ENCODE measurements at regions not wholly inside any gene's neighbourhood (a gene's known extent, or its start where the extent isn't known, plus 50 kb on each side); places are given as distances from the start of the nearest gene placed in this dataset.

GRCh38 chr2:51846796-51847195 is 814.9 kb upstream of the NRXN1 start:
- H3K9ac ChIP-seq (ENCODE audit: low read length) = no peak overlapping the region
- no peak overlapping the region for H3K4me3 ChIP-seq (ENCODE audit: low read length)
- no peak overlapping the region for H2AFZ ChIP-seq (ENCODE audit: low read length)
- H3K36me3 ChIP-seq (replicated peaks; ENCODE audit: insufficient read depth, low read length) = no peaks in the 10 kb centered on the region
- TF ChIP-seq, protein P1, sequence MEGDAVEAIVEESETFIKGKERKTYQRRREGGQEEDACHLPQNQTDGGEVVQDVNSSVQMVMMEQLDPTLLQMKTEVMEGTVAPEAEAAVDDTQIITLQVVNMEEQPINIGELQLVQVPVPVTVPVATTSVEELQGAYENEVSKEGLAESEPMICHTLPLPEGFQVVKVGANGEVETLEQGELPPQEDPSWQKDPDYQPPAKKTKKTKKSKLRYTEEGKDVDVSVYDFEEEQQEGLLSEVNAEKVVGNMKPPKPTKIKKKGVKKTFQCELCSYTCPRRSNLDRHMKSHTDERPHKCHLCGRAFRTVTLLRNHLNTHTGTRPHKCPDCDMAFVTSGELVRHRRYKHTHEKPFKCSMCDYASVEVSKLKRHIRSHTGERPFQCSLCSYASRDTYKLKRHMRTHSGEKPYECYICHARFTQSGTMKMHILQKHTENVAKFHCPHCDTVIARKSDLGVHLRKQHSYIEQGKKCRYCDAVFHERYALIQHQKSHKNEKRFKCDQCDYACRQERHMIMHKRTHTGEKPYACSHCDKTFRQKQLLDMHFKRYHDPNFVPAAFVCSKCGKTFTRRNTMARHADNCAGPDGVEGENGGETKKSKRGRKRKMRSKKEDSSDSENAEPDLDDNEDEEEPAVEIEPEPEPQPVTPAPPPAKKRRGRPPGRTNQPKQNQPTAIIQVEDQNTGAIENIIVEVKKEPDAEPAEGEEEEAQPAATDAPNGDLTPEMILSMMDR (IDR thresholded peaks at IDR 0.05; ENCODE audit: low read length) = no peak
- TF ChIP-seq EZH2 (optimal IDR thresholded peaks at IDR 0.05; ENCODE audit: low read depth, low read length) (no peak), EZH2phosphoT487 (IDR thresholded peaks at IDR 0.05; ENCODE audit: low read length) (no peak)
- H3F3A ChIP-seq (ENCODE audit: insufficient read depth, low read length) = no peaks in the 10 kb centered on the region
- H3K4me2 ChIP-seq (ENCODE audit: low read depth, low read length) = no peak overlapping the region
- no peak overlapping the region for H3K27ac ChIP-seq (ENCODE audit: low read length)
- no peaks in the 10 kb centered on the region for H3K4me1 ChIP-seq (ENCODE audit: low read length)
- no peaks in the 10 kb centered on the region for H3K9me3 ChIP-seq (replicated peaks; ENCODE audit: insufficient read depth, low read length)
- H3K9me2 ChIP-seq (replicated peaks; ENCODE audit: insufficient read depth, low read length) = no peaks in the 10 kb centered on the region
- no peaks in the 10 kb centered on the region for H4K20me1 ChIP-seq (ENCODE audit: insufficient read depth, low read length)
- no peaks in the 10 kb centered on the region for H3K27me3 ChIP-seq (replicated peaks; ENCODE audit: insufficient read depth, low read length)
- H3K79me2 ChIP-seq (ENCODE audit: low read length) = no peaks in the 10 kb centered on the region
- no peak for DNase-seq

GRCh38 chr2:51846018-51846417 is 814.1 kb upstream of the NRXN1 start:
- Histone ChIP-seq H3K9me3 (replicated peaks; ENCODE audit: insufficient read depth, low read length) (no peaks in the 10 kb centered on the region), H3F3A (ENCODE audit: insufficient read depth, low read length) (no peaks in the 10 kb centered on the region), H3K27ac (ENCODE audit: low read length) (no peak overlapping the region), H3K36me3 (replicated peaks; ENCODE audit: insufficient read depth, low read length) (no peaks in the 10 kb centered on the region), H3K9ac (ENCODE audit: low read length) (no peak overlapping the region), H3K9me2 (replicated peaks; ENCODE audit: insufficient read depth, low read length) (no peaks in the 10 kb centered on the region), H3K4me3 (ENCODE audit: low read length) (no peak overlapping the region), H2AFZ (ENCODE audit: low read length) (no peak overlapping the region), H3K4me1 (ENCODE audit: low read length) (no peaks in the 10 kb centered on the region), H3K27me3 (replicated peaks; ENCODE audit: insufficient read depth, low read length) (no peaks in the 10 kb centered on the region), H4K20me1 (ENCODE audit: insufficient read depth, low read length) (no peaks in the 10 kb centered on the region), H3K79me2 (ENCODE audit: low read length) (no peaks in the 10 kb centered on the region), H3K4me2 (ENCODE audit: low read depth, low read length) (no peak overlapping the region)
- DNase-seq = no peak
- TF ChIP-seq EZH2phosphoT487 (IDR thresholded peaks at IDR 0.05; ENCODE audit: low read length) (no peak), EZH2 (optimal IDR thresholded peaks at IDR 0.05; ENCODE audit: low read depth, low read length) (no peak)
- TF ChIP-seq, protein P1 (IDR thresholded peaks at IDR 0.05; ENCODE audit: low read length) = no peak

DNA sequence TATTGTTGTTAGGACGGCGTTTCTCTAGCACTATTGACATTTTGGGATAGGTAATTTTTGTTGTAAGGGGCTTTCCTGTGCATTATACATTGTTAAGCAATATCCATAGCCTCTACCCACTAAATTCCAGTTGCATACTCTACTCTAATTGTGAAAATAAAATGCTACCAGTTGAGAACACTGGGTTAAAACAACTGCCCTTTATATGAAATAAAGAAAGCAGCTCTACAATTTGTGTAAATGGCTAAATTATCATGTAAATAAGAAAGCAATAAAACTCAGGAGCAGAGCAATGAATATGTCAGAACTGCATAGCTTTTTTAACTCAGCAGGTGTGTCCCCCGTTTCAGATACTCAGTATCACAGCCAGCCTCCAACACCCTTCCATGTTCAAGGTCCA is 812.7 kb upstream of the NRXN1 start:
- H3K9me3 ChIP-seq (replicated peaks; ENCODE audit: insufficient read depth, low read length) = no peaks in the 10 kb centered on the region
- H3K4me1 ChIP-seq (ENCODE audit: low read length) = no peaks in the 10 kb centered on the region
- no peak overlapping the region for H3K4me2 ChIP-seq (ENCODE audit: low read depth, low read length)
- no peaks in the 10 kb centered on the region for H3K27me3 ChIP-seq (replicated peaks; ENCODE audit: insufficient read depth, low read length)
- no peak for DNase-seq
- H4K20me1 ChIP-seq (ENCODE audit: insufficient read depth, low read length) = no peaks in the 10 kb centered on the region
- H3K4me3 ChIP-seq (ENCODE audit: low read length) = no peak overlapping the region
- no peaks in the 10 kb centered on the region for H3K9me2 ChIP-seq (replicated peaks; ENCODE audit: insufficient read depth, low read length)
- no peak overlapping the region for H3K27ac ChIP-seq (ENCODE audit: low read length)
- TF ChIP-seq, protein P1 (IDR thresholded peaks at IDR 0.05; ENCODE audit: low read length) = no peak
- TF ChIP-seq EZH2phosphoT487 (IDR thresholded peaks at IDR 0.05; ENCODE audit: low read length) = no peak
- TF ChIP-seq EZH2 (optimal IDR thresholded peaks at IDR 0.05; ENCODE audit: low read depth, low read length) = no peak
- no peaks in the 10 kb centered on the region for H3F3A ChIP-seq (ENCODE audit: insufficient read depth, low read length)
- H3K9ac ChIP-seq (ENCODE audit: low read length) = no peak overlapping the region
- no peaks in the 10 kb centered on the region for H3K79me2 ChIP-seq (ENCODE audit: low read length)
- no peaks in the 10 kb centered on the region for H3K36me3 ChIP-seq (replicated peaks; ENCODE audit: insufficient read depth, low read length)
- H2AFZ ChIP-seq (ENCODE audit: low read length) = no peak overlapping the region
